Sigmoid colon (tissue), 6 donors: ENCODE measurements at regions not wholly inside any gene's neighbourhood (a gene's known extent, or its start where the extent isn't known, plus 50 kb on each side); places are given as distances from the start of the nearest gene placed in this dataset.

Experiments used
- DNase-seq: peaks from one replicate; pipeline ENCODE4 v3.0.0-alpha.2; 2019
- H3K27ac ChIP-seq, 4 donors: fragments of 200-600 bp; sonication (generic); one replicate each; pipeline ENCODE4 v1.5.1; 2016 to 2019; ENCODE audit warnings: mild to moderate bottlenecking in 1 of 4
- H3K27me3 ChIP-seq, 3 donors: fragments of 200-600 bp; sonication (generic); one replicate each; pipeline ENCODE4 v1.5.1; 2019; ENCODE audit warnings: mild to moderate bottlenecking in 1 of 3
- H3K36me3 ChIP-seq, 4 donors: fragments of 200-600 bp; sonication (generic); one replicate each; pipeline ENCODE4 v1.5.1; 2016 to 2019
- H3K4me1 ChIP-seq, 4 donors: fragments of 200-600 bp; sonication (generic); one replicate each; pipeline ENCODE4 v1.5.1; 2017 to 2019
- H3K4me3 ChIP-seq, 4 donors: fragments of 200-600 bp; sonication (generic); one replicate each; pipeline ENCODE4 v1.5.1; 2017 to 2019; ENCODE audit warnings: mild to moderate bottlenecking in 2 of 4, moderate library complexity in 1 of 4
- H3K9me3 ChIP-seq, 4 donors: fragments of 200-600 bp in 3 of 4; sonication (generic) in 3 of 4; one replicate each; pipeline versions ENCODE4 v1.5.1 to v1.6.1; 2013 to 2019
- CTCF ChIP-seq, 4 experiments: fragments of 450-650 bp in 3 of 4; fragments of 200-600 bp in 1 of 4; IDR thresholded peaks; one replicate each; pipeline ENCODE4 v1.5.1; 2016 to 2019; ENCODE audit warnings: antibody characterized with exemption in 4 of 4, mild to moderate bottlenecking in 3 of 4, moderate library complexity in 2 of 4
- EP300 ChIP-seq, 4 donors: sonication (generic); formaldehyde crosslinking; IDR thresholded peaks; one replicate each; pipeline ENCODE4 v1.6.1; 2017; ENCODE audit warnings: antibody characterized with exemption in 4 of 4
- POLR2A ChIP-seq, 2 donors: fragments of 450-650 bp; IDR thresholded peaks; one replicate each; pipeline ENCODE4 v1.6.1; 2016; ENCODE audit warnings: antibody characterized with exemption in 2 of 2, mild to moderate bottlenecking in 2 of 2, moderate library complexity in 2 of 2
- POLR2AphosphoS5 ChIP-seq, 4 donors: sonication (generic); formaldehyde crosslinking; IDR thresholded peaks; one replicate each; pipeline ENCODE4 v1.6.1; 2017; ENCODE audit warnings: antibody characterized with exemption in 4 of 4
- WGBS, 2 donors: extraction: QIAGEN DNeasy Blood & Tissue Kit; methylation state at CpG; one replicate each; pipeline ENCODE4 v1.1.7; 2013; 5-methylcytosine and 5-hydroxymethylcytosine counted together
- intact Hi-C: fragments of 100-400 bp; cut with DNase I; formaldehyde crosslinking; loops from one replicate; pipeline ENCODE4 v1.15.1; 2023
- small RNA-seq, 3 donors: library from RNA; depleted of rRNA; stranded (forward); fragments of <200 nt; gene quantifications; one replicate each; pipeline ENCODE3, GENCODE V24; 2016
- donor health status: healthy with polysubstance abuse.
- donor health status: healthy.

- intact Hi-C loops = no loop called here
- TF ChIP-seq POLR2A (IDR thresholded peaks at IDR 0.05) = no peak
- no peak for TF ChIP-seq POLR2AphosphoS5 (IDR thresholded peaks at IDR 0.05)
- no peak for TF ChIP-seq EP300 (IDR thresholded peaks at IDR 0.05)
- TF ChIP-seq CTCF (IDR thresholded peaks at IDR 0.05) = no peak
- Histone ChIP-seq H3K27ac (no peak overlapping the region), H3K27me3 (no peaks in the 10 kb centered on the region), H3K4me3 (no peak overlapping the region), H3K4me1 (no peaks in the 10 kb centered on the region), H3K9me3 (no peaks in the 10 kb centered on the region), H3K36me3 (no peaks in the 10 kb centered on the region)
- WGBS, 2 donors = 65 to 83% methylated on average over 7 of the region's 7 CpGs
- DNase-seq = no peak
Observed at GRCh38 chr12:75561921-75562320, 50.5 kb upstream of the KRR1 start.

Small RNA genes in the stretch of these regions (small RNA-seq; reads per million reads assigned to genes)
- gene AC011611.1 (0 reads per million in 3 donors), gene AC011611.6 (0 reads per million in 3 donors), gene RF00156 (0 reads per million in 3 donors), gene RN7SL734P (0 reads per million in 3 donors)
